Activated naive CD8-positive, alpha-beta T cell (primary cell): ENCODE measurements at regions not wholly inside any gene's neighbourhood (a gene's known extent, or its start where the extent isn't known, plus 50 kb on each side); places are given as distances from the start of the nearest gene placed in this dataset.
"Not testable (repeated sequence)": the region's sequence is repeated elsewhere in the genome, so short reads cannot be mapped to it uniquely, and the experiment has no call there.

Source experiments
- H3K27ac Mint-ChIP-seq: one replicate; pipeline ENCODE4 v1.8.0; 2021; ENCODE audit warnings: mixed read lengths
- H3K27me3 Mint-ChIP-seq: one replicate; pipeline ENCODE4 v1.8.0; 2021; ENCODE audit warnings: mixed read lengths
- H3K36me3 Mint-ChIP-seq: one replicate; pipeline ENCODE4 v1.8.0; 2021; ENCODE audit warnings: mixed read lengths
- H3K4me1 Mint-ChIP-seq: one replicate; pipeline ENCODE4 v1.8.0; 2021; ENCODE audit warnings: low read depth, mixed read lengths
- H3K4me3 Mint-ChIP-seq: one replicate; pipeline ENCODE4 v1.8.0; 2021; ENCODE audit warnings: mild to moderate bottlenecking, mixed read lengths
- H3K9me3 Mint-ChIP-seq: one replicate; pipeline ENCODE4 v1.8.0; 2021; ENCODE audit warnings: low read depth, mixed read lengths

- no peaks in the 10 kb centered on the region for H3K27me3 Mint-ChIP-seq
- H3K4me3 Mint-ChIP-seq = no peak overlapping the region
- H3K9me3 Mint-ChIP-seq = no peaks in the 10 kb centered on the region
- H3K4me1 Mint-ChIP-seq = no peaks in the 10 kb centered on the region
- no peaks in the 10 kb centered on the region for H3K36me3 Mint-ChIP-seq
- no peak overlapping the region for H3K27ac Mint-ChIP-seq
These were observed 121.6 kb downstream of the TMEM121 start for GRCh38 chr14:105647784-105648608.

DNA sequence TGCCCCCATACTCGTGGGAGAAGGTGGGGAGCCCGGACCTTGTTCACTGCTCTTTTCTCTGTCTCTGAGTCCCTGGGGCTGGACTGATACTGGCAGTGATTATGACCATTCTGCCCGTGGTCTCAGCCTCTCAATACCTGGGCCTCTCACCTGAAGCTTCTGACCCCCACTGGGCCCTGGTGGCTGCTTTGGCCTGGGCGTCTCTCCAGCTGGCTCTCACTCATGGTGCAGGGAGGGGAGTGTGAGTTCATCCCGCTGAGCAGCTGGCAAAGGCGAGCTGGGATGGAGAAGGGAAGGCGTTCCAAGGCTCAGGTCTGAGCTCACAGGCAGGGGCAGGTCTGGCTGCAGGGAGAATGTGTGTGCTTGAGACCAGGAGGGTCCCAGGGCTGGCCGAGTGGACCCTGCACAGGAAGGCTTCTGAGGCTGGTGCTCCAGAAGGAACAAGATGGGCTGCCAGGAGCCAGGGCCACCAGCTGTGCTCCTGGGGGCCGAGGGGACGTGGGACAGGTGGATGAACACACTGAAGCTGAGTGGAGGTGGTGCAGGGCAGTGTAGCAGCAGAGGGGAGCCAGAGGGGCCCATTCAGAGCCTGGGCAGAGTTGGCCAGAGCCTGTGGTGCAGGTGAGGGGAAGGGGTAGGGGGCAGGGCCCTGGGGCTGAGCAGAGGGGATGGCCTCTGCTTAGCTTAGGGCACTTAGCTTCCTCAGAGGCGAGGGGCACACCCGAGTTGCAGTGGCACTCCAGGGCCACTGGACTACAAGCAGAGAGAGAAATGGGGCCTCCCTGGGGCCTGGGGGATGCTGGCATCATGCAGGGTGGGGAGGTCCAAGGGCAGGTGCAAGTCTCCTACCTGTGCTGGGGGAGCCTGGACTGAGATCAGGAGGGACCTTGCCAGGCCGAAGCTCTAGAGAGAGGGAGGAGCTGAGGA is 122.5 kb downstream of the TMEM121 start:
- H3K27me3 Mint-ChIP-seq, H3K9me3 Mint-ChIP-seq, H3K27ac Mint-ChIP-seq, H3K36me3 Mint-ChIP-seq, H3K4me3 Mint-ChIP-seq, H3K4me1 Mint-ChIP-seq: not testable (repeated sequence)

GRCh38 chr14:105652317-105652716 is 125.9 kb downstream of the TMEM121 start:
- H3K4me1 Mint-ChIP-seq, H3K27ac Mint-ChIP-seq, H3K9me3 Mint-ChIP-seq, H3K36me3 Mint-ChIP-seq, H3K4me3 Mint-ChIP-seq, H3K27me3 Mint-ChIP-seq: not testable (repeated sequence)

DNA sequence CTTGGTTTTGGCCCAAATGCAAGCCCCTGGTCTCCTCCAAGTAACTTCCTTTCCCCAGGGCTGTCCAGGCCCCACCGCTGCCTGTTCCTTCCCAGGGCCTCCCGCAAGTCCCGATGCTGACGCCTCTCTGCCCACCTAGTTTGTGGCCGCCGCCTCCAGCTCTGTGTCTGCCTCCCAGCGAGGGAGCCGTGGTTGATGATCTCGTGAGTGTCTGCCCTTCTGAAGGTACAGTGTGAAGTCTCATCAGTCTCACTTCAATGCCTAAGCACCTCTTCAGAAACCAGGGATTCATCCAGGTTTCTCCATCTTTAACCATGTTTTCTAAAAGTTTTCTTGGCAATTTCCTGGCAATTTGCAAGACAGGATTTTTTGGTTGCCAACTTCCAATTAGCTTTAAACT is 127.5 kb downstream of the TMEM121 start:
- H3K36me3 Mint-ChIP-seq, H3K4me3 Mint-ChIP-seq, H3K27me3 Mint-ChIP-seq: not testable (repeated sequence)

GRCh38 chr14:105659255-105659654 is 132.9 kb downstream of the TMEM121 start:
- H3K4me3 Mint-ChIP-seq, H3K27ac Mint-ChIP-seq, H3K36me3 Mint-ChIP-seq, H3K27me3 Mint-ChIP-seq, H3K4me1 Mint-ChIP-seq: not testable (repeated sequence)
- peaks cover 14% of the 10 kb centered on the region for H3K9me3 Mint-ChIP-seq

More for the DNA sequence above, 127.5 kb downstream of the TMEM121 start:
- H3K27ac Mint-ChIP-seq, H3K9me3 Mint-ChIP-seq, H3K4me1 Mint-ChIP-seq: not testable (repeated sequence)

DNA sequence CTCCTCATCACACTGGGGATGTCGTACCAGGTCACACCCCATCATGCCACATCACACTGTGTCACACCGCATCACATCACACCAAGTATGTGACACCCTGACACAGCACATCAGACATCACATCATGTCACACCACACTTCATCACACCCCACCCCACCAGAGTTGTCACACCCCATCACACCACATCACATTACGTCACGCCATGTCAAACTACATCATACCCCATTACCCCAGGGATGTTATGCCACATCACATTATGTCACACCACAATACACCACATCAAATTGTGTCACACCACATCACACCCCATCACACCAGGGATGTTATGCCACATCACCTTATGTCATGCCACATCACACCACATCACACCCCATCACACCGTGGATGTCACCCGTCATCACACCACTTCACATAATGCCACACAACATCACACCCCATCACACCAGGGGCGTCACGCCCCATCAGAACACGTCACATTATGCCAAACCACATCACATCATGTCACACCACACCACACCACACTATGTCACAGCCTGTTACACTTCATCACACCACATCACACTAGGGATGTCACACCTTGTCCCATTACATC is 133.6 kb downstream of the TMEM121 start:
- no peaks in the 10 kb centered on the region for H3K4me1 Mint-ChIP-seq
- peaks cover 14% of the 10 kb centered on the region for H3K9me3 Mint-ChIP-seq
- peaks cover 4% of the 10 kb centered on the region for H3K27me3 Mint-ChIP-seq
- no peak overlapping the region for H3K27ac Mint-ChIP-seq
- H3K4me3 Mint-ChIP-seq = no peak overlapping the region
- H3K36me3 Mint-ChIP-seq = no peaks in the 10 kb centered on the region

DNA sequence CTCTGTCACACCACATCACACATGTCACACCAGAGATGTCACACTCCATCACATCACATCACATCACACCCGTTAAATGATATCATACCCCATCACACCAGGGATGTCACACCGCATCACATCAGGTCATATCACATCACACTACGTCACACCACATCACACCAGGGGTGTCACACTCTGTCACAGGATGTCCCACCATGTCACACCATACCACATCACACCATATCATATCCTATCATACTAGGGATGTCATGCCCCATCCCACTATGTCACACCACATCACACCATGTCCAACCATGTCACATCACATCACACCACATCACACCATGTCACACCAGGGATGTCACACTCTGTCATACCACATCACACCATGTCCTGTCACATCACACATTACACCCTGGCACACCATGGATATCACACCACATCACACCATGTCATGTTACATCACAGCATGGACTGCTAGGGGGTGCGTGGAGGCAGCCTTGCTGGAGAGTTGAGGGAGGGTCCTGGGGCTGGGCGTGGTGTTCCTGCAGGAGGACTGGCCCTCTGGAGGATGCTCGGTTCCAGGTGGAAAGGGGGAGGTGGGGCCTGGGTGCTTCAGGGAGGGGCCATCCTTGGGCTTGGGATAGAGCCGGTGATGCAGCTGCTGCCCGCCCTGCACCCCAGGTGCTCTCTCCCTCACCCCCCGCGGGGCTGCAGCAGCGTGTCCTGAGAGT is 134.6 kb downstream of the TMEM121 start:
- no peak overlapping the region for H3K27ac Mint-ChIP-seq
- H3K4me3 Mint-ChIP-seq = no peak overlapping the region
- H3K36me3 Mint-ChIP-seq = no peaks in the 10 kb centered on the region
- peaks cover 14% of the 10 kb centered on the region for H3K9me3 Mint-ChIP-seq
- peaks cover 4% of the 10 kb centered on the region for H3K27me3 Mint-ChIP-seq
- no peaks in the 10 kb centered on the region for H3K4me1 Mint-ChIP-seq

DNA sequence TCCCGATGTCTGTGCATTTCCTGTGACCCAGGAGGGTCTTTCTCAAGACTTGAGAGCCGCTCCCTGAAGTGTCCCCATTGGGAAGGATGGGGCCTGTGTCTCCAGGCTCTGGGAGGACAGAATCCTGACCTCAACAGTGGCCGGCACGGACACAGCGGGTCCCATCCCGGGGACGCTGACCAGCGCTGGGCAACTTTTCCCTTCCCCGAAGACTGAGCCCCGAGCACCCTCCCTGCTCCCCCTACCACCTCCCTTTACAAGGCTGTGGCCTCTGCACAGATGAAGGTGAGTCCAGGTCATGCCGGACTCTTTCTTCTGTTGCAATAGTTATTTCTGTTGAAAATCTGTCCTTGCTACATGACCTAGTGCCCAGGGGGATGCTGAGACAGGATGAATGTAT is 135.7 kb downstream of the TMEM121 start:
- H3K27ac Mint-ChIP-seq, H3K27me3 Mint-ChIP-seq, H3K4me1 Mint-ChIP-seq, H3K4me3 Mint-ChIP-seq, H3K36me3 Mint-ChIP-seq: not testable (repeated sequence)
- H3K9me3 Mint-ChIP-seq = peaks cover 13% of the 10 kb centered on the region

GRCh38 chr14:105662592-105662991 is 136.2 kb downstream of the TMEM121 start:
- not testable (repeated sequence) for H3K9me3 Mint-ChIP-seq, H3K27ac Mint-ChIP-seq, H3K27me3 Mint-ChIP-seq, H3K4me1 Mint-ChIP-seq, H3K36me3 Mint-ChIP-seq, H3K4me3 Mint-ChIP-seq

DNA sequence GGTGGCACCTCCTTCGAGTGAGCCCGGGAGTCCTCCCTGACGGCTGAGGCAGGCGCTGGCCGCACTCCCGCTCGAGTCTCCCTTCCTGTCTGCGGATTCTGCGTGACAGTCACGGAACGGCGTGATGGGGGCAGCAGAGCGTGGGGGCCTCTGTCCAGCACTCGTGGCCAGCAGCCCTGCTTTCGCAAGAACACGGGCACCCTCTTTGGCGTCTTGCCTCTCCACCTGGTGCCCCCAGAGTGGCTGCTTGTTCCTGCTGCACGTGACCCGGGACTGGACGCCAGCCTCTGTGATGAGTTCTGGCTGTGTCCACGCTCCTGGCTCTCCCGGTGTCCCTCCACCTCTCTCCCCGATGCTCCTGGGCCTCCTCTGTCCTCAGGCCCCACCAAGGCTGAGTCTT is 136.9 kb downstream of the TMEM121 start:
- not testable (repeated sequence) for H3K4me1 Mint-ChIP-seq, H3K27me3 Mint-ChIP-seq, H3K36me3 Mint-ChIP-seq, H3K9me3 Mint-ChIP-seq, H3K4me3 Mint-ChIP-seq, H3K27ac Mint-ChIP-seq

DNA sequence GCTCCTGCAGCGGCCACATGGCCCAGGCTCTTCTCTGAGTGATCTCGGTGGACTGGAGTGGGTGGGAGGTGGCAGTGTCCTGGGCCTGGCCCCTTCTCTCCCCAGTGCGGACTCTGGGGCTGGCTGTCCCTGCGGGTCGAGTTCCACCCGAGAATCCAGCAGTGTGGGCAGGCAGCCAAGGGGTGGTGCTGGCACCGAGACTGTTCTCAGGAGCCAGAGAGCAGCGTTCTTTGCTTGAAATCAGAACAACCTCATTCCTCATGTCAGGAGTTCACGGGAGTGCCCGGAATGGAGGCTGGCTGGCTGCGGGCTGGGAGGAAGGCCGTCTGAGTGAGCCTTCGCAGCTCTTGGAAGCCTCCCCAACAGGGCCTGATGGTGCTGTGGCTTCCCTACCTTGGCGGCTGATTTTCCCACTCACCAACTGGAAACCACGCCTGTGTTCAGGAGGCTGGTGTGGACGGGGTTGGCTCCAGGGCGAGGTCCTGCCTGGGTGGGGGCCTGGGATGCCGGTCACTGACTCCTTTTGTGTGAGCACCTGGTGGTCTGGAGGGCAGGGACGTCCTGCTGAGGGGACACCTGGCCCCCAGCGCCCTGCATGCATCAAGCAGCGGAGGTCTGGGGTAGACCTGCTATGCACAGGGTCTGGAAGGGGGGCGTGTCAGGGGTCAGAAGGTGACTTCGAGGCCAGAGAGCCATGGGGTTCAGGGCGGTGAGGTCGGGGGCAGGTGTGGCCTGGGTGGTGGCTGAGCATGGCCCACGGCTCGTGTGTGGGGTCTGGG is 137.6 kb downstream of the TMEM121 start:
- H3K4me3 Mint-ChIP-seq, H3K27me3 Mint-ChIP-seq, H3K9me3 Mint-ChIP-seq, H3K27ac Mint-ChIP-seq, H3K4me1 Mint-ChIP-seq, H3K36me3 Mint-ChIP-seq: not testable (repeated sequence)

DNA sequence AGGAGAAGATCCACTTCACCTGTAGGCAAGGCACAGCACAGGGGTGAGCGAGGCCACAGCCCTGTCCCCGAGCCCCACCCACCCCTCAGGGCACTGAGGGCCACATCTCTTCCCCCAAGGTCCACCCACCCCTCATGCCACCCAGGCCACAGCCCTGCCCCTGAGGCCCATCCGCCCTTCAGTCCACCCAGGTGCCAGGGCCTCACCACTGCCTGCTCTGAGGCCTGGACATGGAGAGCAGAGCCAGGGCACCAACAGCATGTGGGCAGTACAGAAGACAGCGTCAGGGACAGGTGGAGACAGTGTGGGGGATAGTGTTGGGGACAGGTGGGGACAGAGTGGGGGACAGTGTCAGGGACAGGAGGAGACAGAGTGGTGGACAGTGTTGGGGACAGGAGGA is 138.3 kb downstream of the TMEM121 start:
- Mint-ChIP-seq H3K4me1 (no peaks in the 10 kb centered on the region), H3K27me3 (peaks cover 4% of the 10 kb centered on the region), H3K27ac (no peak overlapping the region), H3K9me3 (peaks cover 5% of the 10 kb centered on the region), H3K36me3 (no peaks in the 10 kb centered on the region), H3K4me3 (no peak overlapping the region)

- Mint-ChIP-seq H3K4me1 (no peaks in the 10 kb centered on the region), H3K27me3 (peaks cover 4% of the 10 kb centered on the region), H3K9me3 (no peaks in the 10 kb centered on the region), H3K27ac (no peak overlapping the region), H3K4me3 (no peak overlapping the region), H3K36me3 (no peaks in the 10 kb centered on the region)
These were observed 139.0 kb downstream of the TMEM121 start for GRCh38 chr14:105665247-105665950.

DNA sequence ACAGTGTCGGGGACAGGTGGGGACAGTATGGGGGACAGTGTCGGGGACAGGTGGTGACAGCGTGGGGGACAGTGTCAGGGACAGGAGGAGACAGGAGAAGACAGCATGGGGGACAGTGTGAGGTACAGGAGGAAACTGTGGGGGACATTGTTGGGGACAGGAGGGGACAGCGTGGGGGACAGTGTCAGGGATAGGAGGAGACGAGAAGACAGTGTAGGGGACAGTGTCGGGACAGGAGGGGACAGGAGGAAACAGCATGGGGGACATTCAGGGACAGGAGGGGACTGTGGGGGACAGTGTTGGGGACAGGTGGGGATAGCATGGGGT is 139.5 kb downstream of the TMEM121 start:
- Mint-ChIP-seq H3K4me3 (no peak overlapping the region), H3K36me3 (no peaks in the 10 kb centered on the region), H3K9me3 (no peaks in the 10 kb centered on the region), H3K27ac (no peak overlapping the region), H3K4me1 (no peaks in the 10 kb centered on the region), H3K27me3 (peaks cover under 1% of the 10 kb centered on the region)
